ENCODE measurements at regions not wholly inside any gene's neighbourhood (a gene's known extent, or its start where the extent isn't known, plus 50 kb on each side); places are given as distances from the start of the nearest gene placed in this dataset.
"Not testable (repeated sequence)": the region's sequence is repeated elsewhere in the genome, so short reads cannot be mapped to it uniquely, and the experiment has no call there.

GRCh38 chr22:23434198-23434830 is 145.8 kb downstream of the IGLL1 start:
- not testable (repeated sequence) for TF ChIP-seq BHLHE40 (IDR thresholded peaks at IDR 0.05; ENCODE audit: borderline replicate concordance); SP1 (IDR thresholded peaks at IDR 0.05); FOXK2 (IDR thresholded peaks at IDR 0.05); HDGF (IDR thresholded peaks at IDR 0.05; ENCODE audit: borderline replicate concordance); ARNT (IDR thresholded peaks at IDR 0.05); NFRKB (IDR thresholded peaks at IDR 0.05); ZNF384 (IDR thresholded peaks at IDR 0.05); FOXM1 (IDR thresholded peaks at IDR 0.05; ENCODE audit: borderline replicate concordance); L3MBTL2 (conservative IDR thresholded peaks at IDR 0.05); FOXA1 (IDR thresholded peaks at IDR 0.05); ELF4 (IDR thresholded peaks at IDR 0.05); SUZ12 (IDR thresholded peaks at IDR 0.05)
- TF ChIP-seq, protein P1, sequence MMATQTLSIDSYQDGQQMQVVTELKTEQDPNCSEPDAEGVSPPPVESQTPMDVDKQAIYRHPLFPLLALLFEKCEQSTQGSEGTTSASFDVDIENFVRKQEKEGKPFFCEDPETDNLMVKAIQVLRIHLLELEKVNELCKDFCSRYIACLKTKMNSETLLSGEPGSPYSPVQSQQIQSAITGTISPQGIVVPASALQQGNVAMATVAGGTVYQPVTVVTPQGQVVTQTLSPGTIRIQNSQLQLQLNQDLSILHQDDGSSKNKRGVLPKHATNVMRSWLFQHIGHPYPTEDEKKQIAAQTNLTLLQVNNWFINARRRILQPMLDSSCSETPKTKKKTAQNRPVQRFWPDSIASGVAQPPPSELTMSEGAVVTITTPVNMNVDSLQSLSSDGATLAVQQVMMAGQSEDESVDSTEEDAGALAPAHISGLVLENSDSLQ (IDR thresholded peaks at IDR 0.05): not testable (repeated sequence)
